ENCODE measurements at regions not wholly inside any gene's neighbourhood (a gene's known extent, or its start where the extent isn't known, plus 50 kb on each side); places are given as distances from the start of the nearest gene placed in this dataset.

GRCh38 chr3:159458010-159458409, 530.6 kb upstream of the IL12A start:
- no TSS peak for BruUV-seq (replicated peaks)
- Histone ChIP-seq H3K36me3 (ENCODE audit: control insufficient read depth, insufficient read depth, low read length) (no peaks in the 10 kb centered on the region), H3K79me2 (ENCODE audit: control insufficient read depth, insufficient read depth, low read length) (no peaks in the 10 kb centered on the region), H3K27me3 (ENCODE audit: control insufficient read depth in 2 of 2, insufficient read depth in 2 of 2, low read length in 2 of 2) (no peaks in the 10 kb centered on the region), H3K9me3 (replicated peaks; ENCODE audit: control insufficient read depth, insufficient read depth, low read depth, low read length) (no peaks in the 10 kb centered on the region), H3K27ac (ENCODE audit: extremely low read depth, low read depth, low read length) (no peak overlapping the region), H3K4me2 (ENCODE audit: insufficient read depth, low read length) (no peak overlapping the region), H4K20me1 (replicated peaks; ENCODE audit: control insufficient read depth, insufficient read depth, low read length) (no peaks in the 10 kb centered on the region), H2AFZ (ENCODE audit: low read depth, low read length) (no peak overlapping the region), H3K9me1 (ENCODE audit: control insufficient read depth, insufficient read depth, low read length) (no peaks in the 10 kb centered on the region), H3K4me3 (no peak overlapping the region), H3K4me1 (replicated peaks in 1 of 2; ENCODE audit: control insufficient read depth in 2 of 2, insufficient read depth in 2 of 2, low read length in 2 of 2) (no peaks in the 10 kb centered on the region), H3K9ac (ENCODE audit: insufficient read depth in 1 of 2, low read depth in 2 of 2, low read length in 2 of 2) (no peak overlapping the region)
- in situ Hi-C loops (cut with MboI), result no loop called here
- WGBS (ENCODE audit: insufficient coverage, low coverage, missing lambda C conversion rate), result 0% methylated on average over 2 of the region's 2 CpGs
- CTCF ChIA-PET (ENCODE audit: low intra/inter-chr PET ratio), result no interaction called here
- intact Hi-C loops (cut with micrococcal nuclease), result no loop called here
- no peak for FAIRE-seq
- POLR2A ChIA-PET, result no interaction called here
- no peak for DNase-seq (ENCODE audit: extremely low read depth in 1 of 4, low spot score in 3 of 4)
- ATAC-seq, result no peak
- no peak for TF ChIP-seq ZSCAN29 (IDR thresholded peaks at IDR 0.05)
- TF ChIP-seq MXI1 (IDR thresholded peaks at IDR 0.05; ENCODE audit: low read depth, low read length), result no peak
- no peak for TF ChIP-seq TCF7 (IDR thresholded peaks at IDR 0.05; ENCODE audit: borderline replicate concordance)
- no peak for TF ChIP-seq CXXC5 (CRISPR knock-in tag; IDR thresholded peaks at IDR 0.05)
- TF ChIP-seq, protein P1, sequence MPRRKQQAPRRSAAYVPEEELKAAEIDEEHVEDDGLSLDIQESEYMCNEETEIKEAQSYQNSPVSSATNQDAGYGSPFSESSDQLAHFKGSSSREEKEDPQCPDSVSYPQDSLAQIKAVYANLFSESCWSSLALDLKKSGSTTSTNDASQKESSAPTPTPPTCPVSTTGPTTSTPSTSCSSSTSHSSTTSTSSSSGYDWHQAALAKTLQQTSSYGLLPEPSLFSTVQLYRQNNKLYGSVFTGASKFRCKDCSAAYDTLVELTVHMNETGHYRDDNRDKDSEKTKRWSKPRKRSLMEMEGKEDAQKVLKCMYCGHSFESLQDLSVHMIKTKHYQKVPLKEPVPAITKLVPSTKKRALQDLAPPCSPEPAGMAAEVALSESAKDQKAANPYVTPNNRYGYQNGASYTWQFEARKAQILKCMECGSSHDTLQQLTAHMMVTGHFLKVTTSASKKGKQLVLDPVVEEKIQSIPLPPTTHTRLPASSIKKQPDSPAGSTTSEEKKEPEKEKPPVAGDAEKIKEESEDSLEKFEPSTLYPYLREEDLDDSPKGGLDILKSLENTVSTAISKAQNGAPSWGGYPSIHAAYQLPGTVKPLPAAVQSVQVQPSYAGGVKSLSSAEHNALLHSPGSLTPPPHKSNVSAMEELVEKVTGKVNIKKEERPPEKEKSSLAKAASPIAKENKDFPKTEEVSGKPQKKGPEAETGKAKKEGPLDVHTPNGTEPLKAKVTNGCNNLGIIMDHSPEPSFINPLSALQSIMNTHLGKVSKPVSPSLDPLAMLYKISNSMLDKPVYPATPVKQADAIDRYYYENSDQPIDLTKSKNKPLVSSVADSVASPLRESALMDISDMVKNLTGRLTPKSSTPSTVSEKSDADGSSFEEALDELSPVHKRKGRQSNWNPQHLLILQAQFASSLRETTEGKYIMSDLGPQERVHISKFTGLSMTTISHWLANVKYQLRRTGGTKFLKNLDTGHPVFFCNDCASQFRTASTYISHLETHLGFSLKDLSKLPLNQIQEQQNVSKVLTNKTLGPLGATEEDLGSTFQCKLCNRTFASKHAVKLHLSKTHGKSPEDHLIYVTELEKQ (CRISPR knock-in tag; IDR thresholded peaks at IDR 0.05), result no peak
- TF ChIP-seq ZNF644 (tag; IDR thresholded peaks at IDR 0.05; ENCODE audit: low read depth), result no peak
- no peak for TF ChIP-seq COPS2 (conservative IDR thresholded peaks at IDR 0.05)
- TF ChIP-seq ZFP1 (CRISPR knock-in tag; IDR thresholded peaks at IDR 0.05), result no peak
- no peak for TF ChIP-seq RBM14 (IDR thresholded peaks at IDR 0.05; ENCODE audit: borderline replicate concordance, insufficient read depth, low read depth, low read length)
- TF ChIP-seq SREBF1 (IDR thresholded peaks at IDR 0.05; ENCODE audit: borderline replicate concordance, low read depth, low read length), result no peak
- TF ChIP-seq, protein P2, sequence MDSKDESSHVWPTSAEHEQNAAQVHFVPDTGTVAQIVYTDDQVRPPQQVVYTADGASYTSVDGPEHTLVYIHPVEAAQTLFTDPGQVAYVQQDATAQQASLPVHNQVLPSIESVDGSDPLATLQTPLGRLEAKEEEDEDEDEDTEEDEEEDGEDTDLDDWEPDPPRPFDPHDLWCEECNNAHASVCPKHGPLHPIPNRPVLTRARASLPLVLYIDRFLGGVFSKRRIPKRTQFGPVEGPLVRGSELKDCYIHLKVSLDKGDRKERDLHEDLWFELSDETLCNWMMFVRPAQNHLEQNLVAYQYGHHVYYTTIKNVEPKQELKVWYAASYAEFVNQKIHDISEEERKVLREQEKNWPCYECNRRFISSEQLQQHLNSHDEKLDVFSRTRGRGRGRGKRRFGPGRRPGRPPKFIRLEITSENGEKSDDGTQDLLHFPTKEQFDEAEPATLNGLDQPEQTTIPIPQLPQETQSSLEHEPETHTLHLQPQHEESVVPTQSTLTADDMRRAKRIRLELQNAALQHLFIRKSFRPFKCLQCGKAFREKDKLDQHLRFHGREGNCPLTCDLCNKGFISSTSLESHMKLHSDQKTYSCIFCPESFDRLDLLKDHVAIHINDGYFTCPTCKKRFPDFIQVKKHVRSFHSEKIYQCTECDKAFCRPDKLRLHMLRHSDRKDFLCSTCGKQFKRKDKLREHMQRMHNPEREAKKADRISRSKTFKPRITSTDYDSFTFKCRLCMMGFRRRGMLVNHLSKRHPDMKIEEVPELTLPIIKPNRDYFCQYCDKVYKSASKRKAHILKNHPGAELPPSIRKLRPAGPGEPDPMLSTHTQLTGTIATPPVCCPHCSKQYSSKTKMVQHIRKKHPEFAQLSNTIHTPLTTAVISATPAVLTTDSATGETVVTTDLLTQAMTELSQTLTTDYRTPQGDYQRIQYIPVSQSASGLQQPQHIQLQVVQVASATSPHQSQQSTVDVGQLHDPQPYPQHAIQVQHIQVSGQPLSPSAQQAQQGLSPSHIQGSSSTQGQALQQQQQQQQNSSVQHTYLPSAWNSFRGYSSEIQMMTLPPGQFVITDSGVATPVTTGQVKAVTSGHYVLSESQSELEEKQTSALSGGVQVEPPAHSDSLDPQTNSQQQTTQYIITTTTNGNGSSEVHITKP (IDR thresholded peaks at IDR 0.05; ENCODE audit: partially characterized antibody), result no peak
- TF ChIP-seq RHOXF2B (CRISPR knock-in tag; conservative IDR thresholded peaks at IDR 0.05), result no peak
- no peak for TF ChIP-seq HMG20A (CRISPR knock-in tag; conservative IDR thresholded peaks at IDR 0.05)
- TF ChIP-seq, protein P3, sequence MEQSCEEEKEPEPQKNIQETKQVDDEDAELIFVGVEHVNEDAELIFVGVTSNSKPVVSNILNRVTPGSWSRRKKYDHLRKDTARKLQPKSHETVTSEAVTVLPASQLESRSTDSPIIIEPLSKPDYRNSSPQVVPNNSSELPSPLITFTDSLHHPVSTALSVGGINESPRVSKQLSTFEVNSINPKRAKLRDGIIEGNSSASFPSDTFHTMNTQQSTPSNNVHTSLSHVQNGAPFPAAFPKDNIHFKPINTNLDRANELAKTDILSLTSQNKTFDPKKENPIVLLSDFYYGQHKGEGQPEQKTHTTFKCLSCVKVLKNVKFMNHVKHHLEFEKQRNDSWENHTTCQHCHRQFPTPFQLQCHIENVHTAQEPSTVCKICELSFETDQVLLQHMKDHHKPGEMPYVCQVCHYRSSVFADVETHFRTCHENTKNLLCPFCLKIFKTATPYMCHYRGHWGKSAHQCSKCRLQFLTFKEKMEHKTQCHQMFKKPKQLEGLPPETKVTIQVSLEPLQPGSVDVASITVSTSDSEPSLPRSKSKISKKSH (CRISPR knock-in tag; IDR thresholded peaks at IDR 0.05), result no peak
- no peak for TF ChIP-seq SMARCC2 (IDR thresholded peaks at IDR 0.05; ENCODE audit: low read depth)
